Esophagus mucosa (tissue), 1 donor: ENCODE measurements at regions not wholly inside any gene's neighbourhood (a gene's known extent, or its start where the extent isn't known, plus 50 kb on each side); places are given as distances from the start of the nearest gene placed in this dataset.

Experiments
- ATAC-seq: fragments of 200-7000 bp; cut with Tn5 transposase; one replicate; pipeline ENCODE4 v1.9.1; 2020
- donor health status: DM: yes; HTN: yes; CAD: no.

GRCh38 chr10:37684765-37685164 is 172.6 kb downstream of the ZNF248 start:
- ATAC-seq, result no peak

- no peak for ATAC-seq
Observed at GRCh38 chr10:37682617-37683016, 174.8 kb downstream of the ZNF248 start.

- ATAC-seq, result no peak
Observed at GRCh38 chr10:37681617-37681999, 175.8 kb downstream of the ZNF248 start.

- ATAC-seq, result no peak
Observed at GRCh38 chr10:37680716-37681616, 176.4 kb downstream of the ZNF248 start.

GRCh38 chr10:37680243-37680683 is 177.1 kb downstream of the ZNF248 start:
- no peak for ATAC-seq

- ATAC-seq, result no peak
Observed at GRCh38 chr10:37679465-37679864, 177.9 kb downstream of the ZNF248 start.

- no peak for ATAC-seq
Observed at GRCh38 chr10:37675449-37675848, 182.0 kb downstream of the ZNF248 start.

GRCh38 chr10:37671802-37672201 is 185.6 kb downstream of the ZNF248 start:
- ATAC-seq, result no peak

GRCh38 chr10:37667736-37668135 is 189.7 kb downstream of the ZNF248 start:
- no peak for ATAC-seq

- no peak for ATAC-seq
Observed at GRCh38 chr10:37654466-37654865, 202.9 kb downstream of the ZNF248 start.

- no peak for ATAC-seq
Observed at GRCh38 chr10:37643187-37643586, 214.2 kb downstream of the ZNF248 start.

GRCh38 chr10:37640301-37640700 is 217.1 kb downstream of the ZNF248 start:
- ATAC-seq, result no peak

GRCh38 chr10:37639200-37639599 is 218.2 kb downstream of the ZNF248 start:
- peak; percentile 23 for ATAC-seq

- no peak for ATAC-seq
Observed at GRCh38 chr10:37638569-37638968, 218.8 kb downstream of the ZNF248 start.

- ATAC-seq, result no peak
Observed at GRCh38 chr10:37634351-37634880, 223.0 kb downstream of the ZNF248 start.

GRCh38 chr10:37632641-37633040 is 224.8 kb downstream of the ZNF248 start:
- ATAC-seq, result no peak

- no peak for ATAC-seq
Observed at GRCh38 chr10:37623506-37623905, 233.9 kb downstream of the ZNF248 start.

- no peak for ATAC-seq
Observed at GRCh38 chr10:37619336-37619735, 238.1 kb downstream of the ZNF248 start.

- no peak for ATAC-seq
Observed at GRCh38 chr10:37588299-37588698, 269.1 kb downstream of the ZNF248 start.

GRCh38 chr10:37584643-37585042 is 272.8 kb downstream of the ZNF248 start:
- ATAC-seq, result no peak

GRCh38 chr10:37582237-37582636 is 275.2 kb downstream of the ZNF248 start:
- no peak for ATAC-seq

- ATAC-seq, result no peak
Observed at GRCh38 chr10:37576154-37576553, 281.3 kb downstream of the ZNF248 start.

- no peak for ATAC-seq
Observed at GRCh38 chr10:37572206-37572605, 285.2 kb downstream of the ZNF248 start.

GRCh38 chr10:37566332-37566731 is 291.1 kb downstream of the ZNF248 start:
- no peak for ATAC-seq
